ENCODE measurements at regions not wholly inside any gene's neighbourhood (a gene's known extent, or its start where the extent isn't known, plus 50 kb on each side); places are given as distances from the start of the nearest gene placed in this dataset.
"Not testable (repeated sequence)": the region's sequence is repeated elsewhere in the genome, so short reads cannot be mapped to it uniquely, and the experiment has no call there.

DNA sequence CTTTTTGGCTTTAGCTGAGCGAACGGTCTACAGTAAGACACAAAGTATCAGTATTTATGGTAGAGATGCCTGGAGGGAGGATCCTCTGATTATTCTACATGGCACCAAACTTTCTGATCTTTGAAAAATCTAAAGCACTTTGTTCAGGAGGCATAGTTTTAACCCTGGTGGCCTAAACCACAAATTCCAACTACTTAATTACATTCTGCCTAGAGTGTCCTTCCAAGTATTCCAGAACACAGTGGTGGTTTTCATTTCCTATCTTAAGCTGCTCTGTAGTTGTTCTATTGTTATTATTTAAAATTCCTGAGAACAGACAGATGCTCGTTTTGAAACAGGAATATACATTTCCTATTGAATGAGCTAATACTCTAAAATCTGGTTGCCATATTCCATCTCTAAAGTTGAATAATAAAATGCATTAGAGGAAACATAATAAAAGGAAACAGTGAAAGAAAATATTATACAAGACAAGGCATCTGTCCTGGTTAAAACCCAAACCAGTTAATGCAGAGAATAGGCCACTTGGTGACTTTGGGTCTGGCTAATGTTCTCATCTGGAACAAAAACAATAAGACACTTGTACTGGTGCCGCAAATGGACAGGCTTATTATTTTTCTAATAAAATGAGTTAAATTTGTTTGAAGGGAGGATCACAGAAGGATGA is 657.4 kb downstream of the SPRY1 start:
- DNase-seq (ENCODE audit: low read depth): no peak

DNA sequence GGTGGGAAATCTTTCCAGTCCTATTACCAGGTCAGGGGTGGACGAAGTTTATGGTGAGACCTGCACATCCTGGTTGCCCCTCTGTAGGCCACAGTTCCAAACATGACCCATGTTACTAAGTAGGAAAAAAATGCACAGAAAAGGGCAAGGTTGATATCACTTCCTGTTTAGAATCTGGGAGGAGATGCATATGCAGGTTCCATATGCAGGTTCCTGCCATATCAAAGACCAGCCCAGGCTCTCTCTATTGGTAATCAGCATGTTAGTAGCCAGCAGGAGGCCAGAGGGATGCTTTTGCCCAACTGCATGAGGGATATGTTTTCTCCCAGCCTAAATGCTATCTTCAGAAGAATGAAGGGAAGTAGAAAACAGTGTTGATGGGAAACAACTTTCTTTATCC is 657.2 kb downstream of the ANKRD50 start:
- DNase-seq (ENCODE audit: low read depth): no peak

DNA sequence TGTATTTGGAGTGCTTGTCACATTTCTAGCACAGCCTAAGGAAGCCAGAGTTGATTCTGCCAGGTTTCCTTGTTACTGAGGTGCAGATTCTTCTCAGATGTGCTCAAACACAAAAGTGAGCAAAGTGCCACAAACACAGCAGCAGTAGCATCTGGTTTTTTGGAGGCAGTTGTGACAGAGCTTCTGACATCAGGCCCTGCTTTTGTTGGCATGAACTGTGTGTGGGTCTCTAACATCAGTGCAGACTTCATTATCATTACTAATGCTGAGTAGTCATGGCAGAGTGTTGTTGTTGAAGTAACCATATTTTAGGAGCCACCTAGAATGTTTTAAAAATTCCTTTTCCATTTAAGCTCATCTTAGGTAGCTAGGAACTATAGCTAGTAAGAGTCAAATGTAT is 656.6 kb downstream of the ANKRD50 start:
- no peak for DNase-seq (ENCODE audit: low read depth)

DNA sequence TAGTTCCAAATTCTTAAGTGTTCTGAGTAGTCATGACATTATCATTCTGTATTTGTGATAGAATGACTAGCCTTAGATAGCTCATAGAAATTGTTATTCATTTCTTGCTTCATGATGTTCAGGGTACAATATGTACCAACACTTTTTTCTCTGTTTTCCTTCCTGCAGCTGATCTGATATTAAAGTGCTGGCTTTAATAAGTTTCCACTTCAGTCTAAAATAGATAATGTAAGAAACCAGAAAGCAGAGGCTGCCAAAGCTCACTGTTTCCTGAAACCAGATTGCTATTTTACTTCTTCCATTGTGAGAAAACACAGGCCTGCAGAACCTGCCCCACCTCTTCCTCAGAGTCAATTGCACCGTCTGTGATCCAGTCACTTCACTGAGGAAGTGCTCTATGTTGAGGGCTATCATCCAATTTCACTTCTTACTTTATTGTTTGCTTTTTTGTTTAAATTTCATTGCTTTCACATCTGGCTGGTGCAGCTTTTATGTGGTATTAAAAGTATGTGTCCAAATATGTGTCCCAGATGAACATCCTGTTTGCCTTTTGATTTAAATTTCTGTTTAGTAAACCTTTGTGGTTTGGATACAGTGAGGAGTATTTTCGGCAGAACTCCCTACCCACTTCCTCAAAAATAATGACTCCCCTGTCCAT is 652.1 kb downstream of the ANKRD50 start:
- DNase-seq (ENCODE audit: low read depth): no peak

DNA sequence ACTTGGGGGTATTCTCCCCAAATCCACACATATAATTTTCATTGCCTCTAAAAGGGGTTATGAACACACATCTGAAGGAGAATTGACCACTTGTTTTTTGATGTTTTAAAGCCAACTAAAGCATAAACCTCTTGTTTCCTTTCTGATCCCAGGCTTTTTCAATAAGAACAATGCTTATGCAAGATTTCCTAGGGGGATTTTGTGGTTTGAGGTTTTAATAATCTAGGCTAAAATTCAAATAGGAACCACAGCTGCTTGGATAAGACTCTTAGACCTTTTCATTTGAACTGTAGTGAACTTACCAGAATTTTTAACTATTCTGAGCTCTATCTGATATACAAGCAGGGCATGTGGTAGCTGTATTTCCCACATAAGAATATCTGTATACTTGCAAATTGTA is 651.1 kb downstream of the ANKRD50 start:
- no peak for DNase-seq (ENCODE audit: low read depth)

DNA sequence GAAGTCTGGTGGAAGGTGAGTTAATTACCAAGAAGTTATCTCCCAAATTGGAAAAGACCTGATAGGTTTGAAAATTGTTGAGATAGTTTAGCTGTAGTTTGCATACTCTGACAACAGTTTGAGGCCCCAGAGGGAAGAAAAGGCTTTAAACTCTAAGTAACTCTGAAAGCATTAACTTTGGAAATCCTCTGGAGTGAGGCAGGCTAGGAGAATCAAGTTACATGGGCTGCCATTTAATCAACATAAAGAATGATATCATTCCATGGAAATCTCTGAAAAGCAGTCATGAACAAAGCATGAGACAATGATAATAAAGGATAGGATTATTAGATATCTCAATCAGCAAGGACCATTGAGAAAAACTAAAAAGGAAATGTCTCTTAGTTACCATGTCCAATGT is 647.1 kb downstream of the ANKRD50 start:
- DNase-seq (ENCODE audit: low read depth): no peak

DNA sequence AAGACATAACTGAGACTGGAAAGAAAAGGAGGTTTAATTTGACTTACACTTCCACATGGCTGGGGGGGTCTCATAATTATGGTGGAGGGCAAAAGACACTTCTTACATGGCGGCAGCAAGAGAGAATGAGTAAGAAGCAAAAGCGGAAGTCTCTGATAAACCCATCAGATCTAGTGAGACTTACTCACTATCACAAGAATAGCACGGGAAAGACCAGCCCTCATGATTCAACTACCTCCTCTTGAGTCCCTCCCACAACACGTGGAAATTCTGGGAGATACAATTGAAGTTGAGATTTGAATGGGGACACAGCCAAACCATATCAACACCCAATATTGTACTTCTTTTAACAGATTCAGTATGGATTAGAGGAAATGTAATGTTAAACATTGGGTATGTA is 646.6 kb downstream of the ANKRD50 start:
- DNase-seq (ENCODE audit: low read depth): no peak

DNA sequence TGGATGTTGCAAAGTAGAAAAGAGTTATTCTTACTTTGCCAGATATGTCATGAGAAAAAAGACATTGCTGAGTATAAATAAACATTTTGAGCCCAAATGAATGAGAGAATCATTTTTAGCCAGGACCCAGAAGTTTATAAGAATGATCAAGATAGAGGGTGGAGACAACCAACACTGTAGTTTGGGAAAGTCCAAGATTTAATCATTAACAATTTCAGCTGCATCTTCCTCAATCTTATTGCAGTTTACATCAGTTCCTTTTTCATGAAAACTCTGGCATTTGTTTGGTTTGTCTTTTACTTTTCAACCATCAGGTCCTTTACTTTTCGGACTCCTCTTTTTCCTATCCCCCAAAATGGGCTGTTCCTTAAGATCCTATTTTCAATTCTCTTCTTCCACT is 645.9 kb downstream of the ANKRD50 start:
- DNase-seq (ENCODE audit: low read depth): no peak

DNA sequence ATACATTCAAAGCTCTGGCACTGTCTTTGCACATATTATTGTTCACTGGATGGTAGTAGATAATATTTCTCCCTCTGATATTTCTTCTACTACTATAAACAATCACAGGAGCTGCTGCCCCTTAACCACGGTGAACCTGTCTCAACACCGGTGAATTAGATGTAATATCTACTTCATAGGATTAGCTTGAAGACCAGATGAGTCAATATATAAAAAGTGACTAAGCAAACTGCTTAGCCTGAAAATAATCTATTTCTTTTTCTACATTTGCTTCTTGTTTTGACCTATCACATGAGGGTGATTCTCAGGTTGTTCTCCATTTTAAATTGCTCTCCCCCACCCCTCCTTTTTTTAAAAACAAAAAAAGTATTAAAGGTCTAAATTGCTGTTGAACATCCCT is 645.5 kb downstream of the ANKRD50 start:
- DNase-seq (ENCODE audit: low read depth): no peak

DNA sequence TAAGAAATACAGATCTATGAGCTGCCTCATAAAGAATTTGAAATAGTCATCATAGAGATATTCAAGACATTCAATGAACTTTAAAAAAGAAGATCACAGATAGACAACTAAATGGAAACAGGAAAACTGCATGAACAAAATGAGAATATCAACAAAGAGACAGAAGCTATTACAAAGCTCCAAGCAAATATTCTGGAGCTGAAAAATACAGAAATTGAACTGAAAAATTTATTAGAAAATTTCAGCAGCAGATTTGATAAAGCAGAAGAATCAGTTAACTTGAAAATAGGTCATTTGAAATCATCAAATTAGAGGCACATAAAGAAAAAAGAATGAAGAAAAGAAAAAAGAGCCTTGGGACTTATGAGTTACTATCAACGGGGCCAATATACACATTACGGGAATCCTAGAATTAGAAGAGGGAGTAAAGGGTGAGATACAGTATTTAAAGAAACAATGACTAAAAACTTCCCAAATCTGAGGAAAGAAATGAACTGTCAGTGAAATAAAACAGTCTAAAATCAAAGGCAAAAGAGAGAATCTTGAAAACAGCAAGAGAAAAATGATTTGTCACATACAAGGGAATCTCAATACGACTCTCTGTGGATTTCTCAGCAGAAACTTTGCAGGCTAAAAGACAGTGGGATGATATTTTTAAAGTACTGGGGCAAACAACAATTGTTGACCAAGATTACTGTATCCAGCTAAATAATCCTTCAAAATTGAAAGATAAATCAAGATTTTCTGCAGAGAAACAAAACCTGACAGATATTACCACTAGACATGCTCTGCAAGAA is 641.6 kb downstream of the ANKRD50 start:
- DNase-seq (ENCODE audit: low read depth): no peak

DNA sequence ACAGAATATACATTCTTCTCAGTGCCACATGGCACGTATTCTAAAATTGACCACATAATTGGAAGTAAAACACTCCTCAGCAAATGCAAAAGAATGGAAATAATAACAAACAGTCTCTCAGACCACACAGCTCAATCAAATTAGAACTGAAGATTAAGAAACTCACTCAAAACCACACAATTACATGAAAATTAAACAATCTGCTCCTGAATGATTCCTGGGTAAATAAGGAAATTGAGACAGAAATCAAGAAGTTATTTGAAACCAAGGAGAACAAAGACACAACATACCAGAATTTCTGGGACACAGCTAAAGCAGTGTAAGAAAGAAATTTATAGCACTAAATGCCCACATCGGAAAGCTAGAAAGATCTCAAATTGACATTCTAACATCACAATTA is 637.3 kb downstream of the ANKRD50 start:
- not testable (repeated sequence) for DNase-seq (ENCODE audit: low read depth)

DNA sequence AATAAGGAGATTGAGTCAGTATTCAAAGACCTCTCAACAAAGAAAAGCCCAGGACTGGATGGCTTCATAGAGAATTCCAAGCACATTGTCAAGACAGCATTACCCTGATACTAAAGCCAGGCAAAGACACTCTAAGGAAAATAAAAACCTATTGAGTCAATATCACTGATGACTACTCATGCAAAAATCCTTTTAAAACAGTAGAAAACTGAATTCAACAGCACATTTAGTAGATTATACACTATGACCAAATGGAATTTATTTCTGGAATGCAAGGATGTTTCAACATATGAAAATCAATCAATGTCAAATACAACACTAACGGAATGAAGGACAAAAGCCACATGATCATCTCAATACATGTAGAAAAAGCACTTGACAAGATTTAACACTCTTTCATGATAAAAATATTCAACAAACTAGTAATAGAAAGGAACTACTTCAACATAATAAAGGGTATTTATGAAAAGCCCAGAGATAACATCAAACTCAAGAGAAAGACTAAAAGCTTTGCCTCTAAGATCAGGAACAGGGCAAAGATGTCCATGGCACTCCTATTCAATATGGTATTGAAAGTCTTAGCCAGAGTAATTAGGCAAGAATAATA is 633.3 kb downstream of the ANKRD50 start:
- no peak for DNase-seq (ENCODE audit: low read depth)

DNA sequence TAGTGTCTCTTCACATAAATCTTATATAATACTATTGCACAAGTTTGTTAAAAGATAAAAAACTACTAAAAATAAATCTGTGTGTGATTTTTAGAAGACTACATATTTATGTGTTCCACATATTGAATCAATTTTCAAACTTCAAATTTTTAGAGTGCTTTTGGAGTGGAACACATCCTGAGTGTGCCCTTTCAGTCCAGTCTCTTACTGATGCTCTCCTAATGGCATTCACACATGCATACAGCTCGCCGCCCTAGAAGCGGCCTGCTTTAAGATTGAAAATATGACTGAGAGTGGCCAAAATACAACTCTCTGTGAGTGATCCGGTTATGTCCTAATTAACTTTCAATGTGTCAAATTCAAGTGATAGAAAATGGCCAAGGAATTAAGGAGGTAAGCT is 628.8 kb downstream of the ANKRD50 start:
- DNase-seq (ENCODE audit: low read depth): no peak

DNA sequence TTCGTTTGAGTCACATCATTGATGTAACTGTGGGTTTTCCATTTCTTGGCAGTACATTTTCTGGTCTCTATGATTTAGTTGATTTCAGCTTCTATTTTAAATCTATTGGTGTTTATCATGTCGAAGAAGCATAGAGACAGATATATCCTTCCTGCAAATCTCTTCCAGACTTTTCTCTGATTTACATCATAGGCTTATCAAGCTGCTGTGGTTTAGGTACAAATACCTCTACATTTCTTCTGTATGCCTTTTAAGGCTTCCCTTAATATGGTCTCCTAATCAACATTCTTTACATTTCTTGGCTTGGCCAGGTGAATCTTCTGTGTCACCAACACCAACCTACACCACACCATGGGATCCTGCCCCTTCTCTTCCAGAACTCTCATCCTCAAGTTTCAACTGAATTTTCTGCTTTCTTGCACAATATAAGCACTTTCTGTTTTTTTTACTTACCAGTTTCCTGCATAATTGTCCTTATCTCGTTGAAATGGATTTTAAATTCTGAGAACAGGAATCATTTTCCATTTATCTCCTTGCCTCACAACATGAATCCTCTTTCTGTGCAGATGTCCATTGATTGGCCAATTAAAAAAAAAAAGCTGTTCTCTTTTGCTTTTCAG is 626.9 kb downstream of the ANKRD50 start:
- no peak for DNase-seq (ENCODE audit: low read depth)

DNA sequence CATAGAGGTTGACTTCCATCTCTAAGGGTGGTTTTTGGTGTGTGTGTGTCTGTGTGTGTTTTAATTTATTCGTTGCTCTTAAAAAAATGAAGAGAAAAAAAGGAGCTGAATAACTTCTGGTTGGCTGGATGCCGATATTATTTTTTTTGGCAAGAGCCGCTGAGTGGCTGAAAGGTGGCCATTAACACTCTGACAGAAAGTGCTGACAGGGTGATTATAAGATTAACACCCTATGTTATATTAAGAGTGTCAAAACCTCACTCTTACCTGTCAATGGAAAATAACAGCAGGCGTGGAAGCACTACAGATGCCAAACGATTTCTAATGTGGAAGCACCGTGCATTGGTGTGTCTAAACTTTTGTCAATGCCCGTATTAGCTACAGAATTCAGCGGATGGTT is 622.5 kb downstream of the ANKRD50 start:
- DNase-seq (ENCODE audit: low read depth): no peak

DNA sequence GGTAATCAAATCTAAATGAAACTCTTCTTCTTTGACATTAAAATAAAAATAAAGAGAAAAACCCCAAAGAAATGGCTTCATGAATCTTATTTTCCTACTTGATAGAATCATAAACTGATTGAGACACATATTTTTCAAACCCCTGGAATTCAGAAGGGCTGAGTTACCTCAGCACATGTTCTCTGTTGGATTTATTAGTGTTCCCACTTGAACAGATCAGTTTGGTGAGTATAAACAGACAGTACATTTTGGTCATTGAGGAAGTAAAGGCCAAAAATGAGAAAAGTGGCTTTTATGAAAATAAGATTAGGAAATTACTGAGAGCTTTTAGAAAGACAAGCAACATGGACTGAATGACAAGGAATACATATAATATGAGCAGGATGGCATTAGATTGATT is 620.4 kb downstream of the ANKRD50 start:
- no peak for DNase-seq (ENCODE audit: low read depth)

DNA sequence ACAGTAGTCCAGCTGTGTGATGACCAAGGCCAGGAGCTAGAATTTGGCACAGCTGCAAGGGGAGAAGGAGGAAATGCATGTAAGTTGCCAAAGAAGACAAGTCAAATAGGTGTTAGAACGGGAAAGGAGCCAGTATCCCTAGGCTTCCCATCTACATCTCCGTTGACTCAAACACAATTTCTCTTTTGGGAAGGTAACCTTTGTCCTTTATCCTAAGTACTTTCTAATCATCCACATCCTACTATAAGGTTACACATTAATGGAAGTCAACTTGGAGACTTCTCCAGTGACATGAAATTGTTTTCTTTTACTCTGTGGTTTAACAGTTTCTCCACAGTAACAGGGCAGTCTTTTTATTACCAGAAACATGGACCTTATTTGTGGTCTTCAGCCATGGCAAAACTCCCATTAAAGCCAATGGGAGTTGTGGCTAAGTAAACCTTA is 620.0 kb downstream of the ANKRD50 start:
- no peak for DNase-seq (ENCODE audit: low read depth)

DNA sequence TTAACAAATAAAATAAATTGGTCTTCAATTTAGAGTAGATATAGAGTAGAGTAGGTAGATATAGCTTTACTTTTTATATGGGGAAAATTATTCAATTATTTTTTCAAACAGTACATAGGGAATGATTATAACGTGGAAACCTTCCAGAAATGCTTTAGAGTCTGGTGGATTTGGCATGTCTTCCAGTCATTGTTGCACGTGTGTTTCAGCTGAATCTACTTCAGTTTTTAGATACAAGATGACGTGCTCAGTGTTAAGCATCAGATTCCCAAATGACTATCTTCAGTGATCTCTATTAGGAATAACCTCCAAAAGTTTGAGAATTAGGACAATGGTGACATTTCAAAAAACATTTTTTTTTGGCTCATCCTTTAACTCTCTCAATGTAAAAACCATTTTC is 616.9 kb downstream of the ANKRD50 start:
- no peak for DNase-seq (ENCODE audit: low read depth)

DNA sequence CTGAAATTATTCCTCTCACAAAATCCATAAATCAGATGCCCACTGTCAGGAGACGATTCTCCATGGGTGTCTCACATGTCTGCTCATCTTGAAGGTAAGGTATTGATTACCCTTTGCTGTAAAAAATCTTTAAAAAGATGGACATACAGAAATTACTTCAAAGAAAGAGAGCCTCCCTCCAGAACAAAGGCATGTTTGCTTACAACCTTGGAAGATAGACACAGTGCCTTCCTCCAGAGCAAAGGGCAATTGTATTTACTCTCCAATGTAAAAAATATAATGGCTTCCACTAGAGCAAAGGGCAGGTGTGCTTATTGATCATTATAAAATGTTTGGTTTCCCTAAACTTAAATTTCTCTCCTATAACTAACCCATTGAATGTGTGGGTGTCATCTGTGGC is 616.2 kb downstream of the ANKRD50 start:
- no peak for DNase-seq (ENCODE audit: low read depth)

DNA sequence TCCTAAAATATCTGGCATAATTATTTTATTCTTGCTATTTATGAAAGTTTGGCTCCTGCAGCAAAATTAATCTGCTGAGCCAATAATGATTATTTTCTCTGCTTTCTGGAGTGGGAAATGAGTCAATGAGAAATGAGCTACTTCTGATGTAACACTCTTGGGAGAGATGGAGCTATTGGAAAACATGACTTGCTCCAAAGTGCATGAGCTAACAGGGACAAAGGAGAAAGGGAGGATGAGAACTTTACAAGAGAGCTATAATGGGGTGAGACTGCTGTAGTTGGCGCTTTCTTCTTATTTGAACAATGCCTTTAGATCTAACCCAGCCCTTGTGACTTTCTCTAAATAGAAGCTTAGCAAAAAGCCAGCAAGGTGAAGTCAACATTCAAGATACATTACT is 615.1 kb downstream of the ANKRD50 start:
- DNase-seq (ENCODE audit: low read depth): no peak

DNA sequence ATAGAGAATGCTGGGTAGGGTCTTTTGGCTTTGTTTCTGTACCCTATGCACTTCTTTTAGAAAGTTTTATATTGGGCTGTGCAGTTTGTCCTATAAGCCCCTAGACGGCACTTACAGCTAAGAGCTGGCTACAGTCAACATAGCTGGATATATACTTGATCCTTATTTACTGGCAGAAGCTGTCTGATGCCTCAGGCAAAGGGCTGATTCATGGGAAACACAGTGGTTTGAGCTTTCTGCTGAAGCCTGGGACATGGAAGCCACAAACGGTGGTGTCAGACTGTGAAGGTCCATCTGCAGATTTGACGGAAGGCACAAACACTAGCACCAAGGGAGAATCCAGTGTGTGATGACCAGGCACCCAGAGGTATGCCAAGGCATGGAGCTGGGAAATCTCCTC is 608.4 kb downstream of the ANKRD50 start:
- no peak for DNase-seq (ENCODE audit: low read depth)

DNA sequence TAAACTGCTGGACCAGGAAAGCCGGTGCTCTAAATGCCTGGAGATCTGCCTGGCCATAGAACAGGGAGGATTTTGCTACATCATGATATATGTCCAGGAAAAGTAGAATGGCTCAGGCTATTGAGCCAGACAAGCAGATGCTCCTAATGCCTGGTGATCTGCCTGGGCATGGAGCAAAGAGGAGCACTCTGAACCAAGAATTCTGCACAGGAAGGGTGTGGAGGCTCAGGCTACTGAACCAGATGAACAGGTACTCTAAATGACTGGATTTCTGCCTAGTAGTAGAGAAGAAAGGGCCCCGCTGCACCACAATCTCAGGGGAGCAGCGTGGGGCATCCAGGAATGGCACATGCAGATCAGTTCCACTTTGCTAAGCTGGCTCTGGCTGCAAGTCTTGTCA is 607.9 kb downstream of the ANKRD50 start:
- DNase-seq (ENCODE audit: low read depth): no peak

Measured in activated T-helper 1 cell treated with Interleukin-2 at 50 U/mL for 16 hours (primary cell).